GM12878 (cell line): ENCODE measurements at regions not wholly inside any gene's neighbourhood (a gene's known extent, or its start where the extent isn't known, plus 50 kb on each side); places are given as distances from the start of the nearest gene placed in this dataset.

Experiments used
- ATAC-seq: fragments of 200-7000 bp; cut with Tn5 transposase; 3 replicates; pipeline ENCODE4 v1.9.1; 2020; ENCODE audit warnings: mild to moderate bottlenecking, moderate library complexity
- BruUV-seq: library from RNA; stranded (reverse); fragments of 400-500 nt; replicated peaks from 2 replicates; lab custom pipeline; 2021; lab: Mats Ljungman, UMichigan
- CTCF ChIA-PET: fragments of 300-600 bp; sonication (Branson Sonifier 250); formaldehyde crosslinking; extraction: SDS; loops from one replicate; lab custom pipeline; 2021; ENCODE audit warnings: inconsistent platforms; lab: Yijun Ruan, JAX
- POLR2A ChIA-PET: fragments of 350-600 bp; formaldehyde crosslinking; extraction: SDS; loops from one replicate; lab custom pipeline; 2021; ENCODE audit warnings: inconsistent platforms; lab: Charles Lee
- RAD21 ChIA-PET: fragments of 300-600 bp; sonication (Branson Sonifier 250); formaldehyde crosslinking; loops from one replicate; lab custom pipeline; 2023; ENCODE audit warnings: antibody characterized with exemption; ENCODE audit not compliant: unreplicated experiment; lab: Charles Lee
- SMC1A ChIA-PET: fragments of 300-600 bp; sonication (Branson Sonifier 250); formaldehyde crosslinking; loops from one replicate; lab custom pipeline; 2023; ENCODE audit not compliant: unreplicated experiment, uncharacterized antibody; lab: Charles Lee
- DNase-seq: peaks from one replicate; pipeline ENCODE4 v3.0.0-alpha.2; 2011; ENCODE audit warnings: low read depth, low spot score
- FAIRE-seq: peaks from 3 replicates; lab custom pipeline; 2011; peaks lifted over from hg19 to GRCh38; lab: Jason Lieb, UNC
- H2AFZ ChIP-seq: 2 replicates; pipeline ENCODE4 v1.6.0; 2011; ENCODE audit warnings: low read depth, low read length, control low read depth; ENCODE audit not compliant: control insufficient read depth
- H3K27ac ChIP-seq: 2 replicates; pipeline ENCODE4 v1.5.1; 2011; ENCODE audit warnings: control low read depth; ENCODE audit not compliant: control insufficient read depth, insufficient read depth
- H3K27me3 ChIP-seq, 2 experiments: replicated peaks in 1 of 2; 2 replicates each; pipeline versions ENCODE4 v1.6.0 to v1.6.1; 2011; ENCODE audit warnings: low read length in 1 of 2; ENCODE audit not compliant: control insufficient read depth in 2 of 2, insufficient read depth in 2 of 2
- H3K36me3 ChIP-seq, 2 experiments: 2 replicates each; pipeline ENCODE4 v1.5.1; 2011; ENCODE audit warnings: low read length in 1 of 2; ENCODE audit not compliant: control insufficient read depth in 2 of 2, insufficient read depth in 2 of 2
- H3K4me1 ChIP-seq: 2 replicates; pipeline ENCODE4 v1.6.1; 2011; ENCODE audit warnings: mild to moderate bottlenecking, low read length, moderate library complexity, mixed read lengths; ENCODE audit not compliant: control insufficient read depth, insufficient read depth
- H3K4me2 ChIP-seq: 2 replicates; pipeline ENCODE4 v1.6.0; 2011; ENCODE audit warnings: control low read depth; ENCODE audit not compliant: control insufficient read depth, insufficient read depth
- H3K4me3 ChIP-seq: fragments of 200-600 bp; sonication (generic); 2 replicates; pipeline ENCODE4 v1.5.1; 2016
- H3K79me2 ChIP-seq: 2 replicates; pipeline ENCODE4 v1.6.0; 2011; ENCODE audit warnings: low read length; ENCODE audit not compliant: control insufficient read depth, insufficient read depth
- H3K9ac ChIP-seq: 2 replicates; pipeline ENCODE4 v1.8.0; 2011; ENCODE audit warnings: low read length, control low read depth, mixed read lengths; ENCODE audit not compliant: control insufficient read depth, insufficient read depth
- H3K9me3 ChIP-seq: replicated peaks from 3 replicates; pipeline ENCODE4 v1.5.1; 2011; ENCODE audit warnings: mild to moderate bottlenecking, low read length; ENCODE audit not compliant: control insufficient read depth, insufficient read depth
- H4K20me1 ChIP-seq: 2 replicates; pipeline ENCODE4 v1.6.0; 2011; ENCODE audit not compliant: control insufficient read depth, insufficient read depth
- CUX1 ChIP-seq: IDR thresholded peaks from 2 replicates; pipeline ENCODE4 v1.6.1; 2012; ENCODE audit warnings: improper control_type of control experiment, low read depth, low read length; ENCODE audit not compliant: insufficient replicate concordance
- HDAC6 ChIP-seq: fragments of 200-600 bp; sonication (generic); IDR thresholded peaks from one replicate; pipeline ENCODE4 v1.8.0; 2017; ENCODE audit warnings: antibody characterized with exemption; ENCODE audit not compliant: unreplicated experiment
- KAT2A ChIP-seq: conservative IDR thresholded peaks from 2 replicates; pipeline ENCODE4 v1.6.1; 2011; ENCODE audit warnings: low read depth, low read length; ENCODE audit not compliant: control insufficient read depth
- PBX3 ChIP-seq: IDR thresholded peaks from 2 replicates; pipeline ENCODE4 v1.6.1; 2011; ENCODE audit warnings: mild to moderate bottlenecking, low read depth, low read length, moderate library complexity; ENCODE audit not compliant: insufficient replicate concordance
- SREBF2 ChIP-seq: IDR thresholded peaks from 2 replicates; pipeline ENCODE4 v1.6.1; 2012; ENCODE audit warnings: mild to moderate bottlenecking, low read length
- ZNF384 ChIP-seq: IDR thresholded peaks from 2 replicates; pipeline ENCODE4 v1.6.1; 2012; ENCODE audit warnings: low read depth, mild to moderate bottlenecking, low read length, improper control_type of control experiment, borderline replicate concordance
- WGBS: methylation state at CpG from one replicate; pipeline ENCODE4 v1.1.6; 2016; ENCODE audit warnings: low lambda C conversion rate; ENCODE audit not compliant: insufficient replicate concordance, insufficient coverage; ENCODE audit errors: missing lambda C conversion rate; 5-methylcytosine and 5-hydroxymethylcytosine counted together
- in situ Hi-C: fragments of 300-500 bp; cut with MboI; formaldehyde crosslinking; loops from 9 replicates; pipeline ENCODE4 v1.14.3; 2018; ENCODE audit warnings: mixed read lengths
- intact Hi-C: fragments of 100-400 bp; cut with micrococcal nuclease; formaldehyde crosslinking; loops from one replicate; pipeline ENCODE4 v1.14.2; 2022; ENCODE audit not compliant: unreplicated experiment

GRCh38 chr11:122248939-122249338 lies 132.9 kb upstream of the BLID start:
- Histone ChIP-seq H3K9me3 (no peaks in the 10 kb centered on the region), H3K4me1 (no peaks in the 10 kb centered on the region), H3K36me3 (no peaks in the 10 kb centered on the region), H3K27ac (no peak overlapping the region), H3K4me3 (no peak overlapping the region), H3K9ac (no peak overlapping the region), H4K20me1 (no peaks in the 10 kb centered on the region), H3K79me2 (no peaks in the 10 kb centered on the region), H2AFZ (no peak overlapping the region), H3K27me3 (no peaks in the 10 kb centered on the region; a peak in 2 of 4 replicates), H3K4me2 (no peak overlapping the region)
- in situ Hi-C loops (no loop called here), intact Hi-C loops (no loop called here)
- 18% methylated on average over 8 of the region's 8 CpGs for WGBS
- ChIA-PET SMC1A (no interaction called here), CTCF (interaction anchor here (1.4 kb wide), 1 partner anchor 12 kb away, joined by 5 read pairs; no protein-coding TSS in a partner anchor), POLR2A (no interaction called here), RAD21 (no interaction called here)
- no peak for FAIRE-seq
- TF ChIP-seq PBX3: no peak
- TF ChIP-seq CUX1: no peak
- TF ChIP-seq HDAC6: no peak
- TF ChIP-seq SREBF2: no peak
- no peak for TF ChIP-seq KAT2A
- TF ChIP-seq ZNF384: no peak
- no TSS peak for BruUV-seq
- no peak for DNase-seq
- no peak for ATAC-seq
